ENCODE measurements at regions not wholly inside any gene's neighbourhood (a gene's known extent, or its start where the extent isn't known, plus 50 kb on each side); places are given as distances from the start of the nearest gene placed in this dataset.

- no peak overlapping the region for H3K4me3 ChIP-seq (ENCODE audit: low read depth, low read length)
- no peak for DNase-seq (ENCODE audit: low read depth)
- TF ChIP-seq CTCF (conservative IDR thresholded peaks at IDR 0.05; ENCODE audit: low read depth, low read length) = no peak
Measured at GRCh38 chr1:195450794-195451193, 1157.4 kb downstream of the KCNT2 start.

- TF ChIP-seq CTCF (conservative IDR thresholded peaks at IDR 0.05; ENCODE audit: low read depth, low read length) = no peak
- DNase-seq (ENCODE audit: low read depth) = no peak
- H3K4me3 ChIP-seq (ENCODE audit: low read depth, low read length) = no peak overlapping the region
Measured at GRCh38 chr1:195439661-195440060, 1168.6 kb downstream of the KCNT2 start.

- no peak overlapping the region for H3K4me3 ChIP-seq (ENCODE audit: low read depth, low read length)
- no peak for DNase-seq (ENCODE audit: low read depth)
- no peak for TF ChIP-seq CTCF (conservative IDR thresholded peaks at IDR 0.05; ENCODE audit: low read depth, low read length)
Measured at GRCh38 chr1:195434566-195435203, 1173.6 kb downstream of the KCNT2 start.

GRCh38 chr1:195430826-195431225 lies 1177.4 kb downstream of the KCNT2 start:
- TF ChIP-seq CTCF (conservative IDR thresholded peaks at IDR 0.05; ENCODE audit: low read depth, low read length) = no peak
- DNase-seq (ENCODE audit: low read depth) = no peak
- H3K4me3 ChIP-seq (ENCODE audit: low read depth, low read length) = no peak overlapping the region

- H3K4me3 ChIP-seq (ENCODE audit: low read depth, low read length) = no peak overlapping the region
- no peak for TF ChIP-seq CTCF (conservative IDR thresholded peaks at IDR 0.05; ENCODE audit: low read depth, low read length)
- DNase-seq (ENCODE audit: low read depth) = no peak
Measured at GRCh38 chr1:195428927-195429326, 1179.3 kb downstream of the KCNT2 start.

GRCh38 chr1:195415584-195415983 lies 1192.7 kb downstream of the KCNT2 start:
- TF ChIP-seq CTCF (conservative IDR thresholded peaks at IDR 0.05; ENCODE audit: low read depth, low read length) = no peak
- no peak overlapping the region for H3K4me3 ChIP-seq (ENCODE audit: low read depth, low read length)
- no peak for DNase-seq (ENCODE audit: low read depth)

GRCh38 chr1:195394567-195394966 lies 1213.7 kb downstream of the KCNT2 start:
- DNase-seq (ENCODE audit: low read depth) = no peak

More at GRCh38 chr1:195394567-195394966, 1213.7 kb downstream of the KCNT2 start:
- no peak overlapping the region for H3K4me3 ChIP-seq (ENCODE audit: low read depth, low read length)
- no peak for TF ChIP-seq CTCF (conservative IDR thresholded peaks at IDR 0.05; ENCODE audit: low read depth, low read length)

Data from epithelial cell of proximal tubule (primary cell).